ENCODE measurements at regions not wholly inside any gene's neighbourhood (a gene's known extent, or its start where the extent isn't known, plus 50 kb on each side); places are given as distances from the start of the nearest gene placed in this dataset.
"Not testable (repeated sequence)": the region's sequence is repeated elsewhere in the genome, so short reads cannot be mapped to it uniquely, and the experiment has no call there.

GRCh38 chr20:1758765-1759164 lies 101.2 kb upstream of the SIRPG start:
- H3K4me3 ChIP-seq (ENCODE audit: low read length) = no peak overlapping the region
- no peak overlapping the region for H3K9ac ChIP-seq (ENCODE audit: low read length)
- no peaks in the 10 kb centered on the region for H3K27me3 ChIP-seq (ENCODE audit: control insufficient read depth, insufficient read depth, low read length)
- no peaks in the 10 kb centered on the region for H3K9me3 ChIP-seq (ENCODE audit: control insufficient read depth, low read depth, low read length)
- no peak overlapping the region for H3K27ac ChIP-seq (ENCODE audit: low read length)
- peaks cover 4% of the 10 kb centered on the region for H3K4me1 ChIP-seq (ENCODE audit: control insufficient read depth, low read depth, low read length)
- H3K36me3 ChIP-seq (ENCODE audit: control insufficient read depth, low read depth, low read length) = no peaks in the 10 kb centered on the region

GRCh38 chr20:1757606-1758512 lies 100.3 kb upstream of the SIRPG start:
- H3K4me3 ChIP-seq (ENCODE audit: low read length) = no peak overlapping the region
- H3K36me3 ChIP-seq (ENCODE audit: control insufficient read depth, low read depth, low read length) = no peaks in the 10 kb centered on the region
- no peaks in the 10 kb centered on the region for H3K9me3 ChIP-seq (ENCODE audit: control insufficient read depth, low read depth, low read length)
- no peak overlapping the region for H3K9ac ChIP-seq (ENCODE audit: low read length)
- H3K4me1 ChIP-seq (ENCODE audit: control insufficient read depth, low read depth, low read length) = peaks cover 4% of the 10 kb centered on the region
- no peak overlapping the region for H3K27ac ChIP-seq (ENCODE audit: low read length)
- no peaks in the 10 kb centered on the region for H3K27me3 ChIP-seq (ENCODE audit: control insufficient read depth, insufficient read depth, low read length)

GRCh38 chr20:1757072-1757471 lies 99.5 kb upstream of the SIRPG start:
- peaks cover 4% of the 10 kb centered on the region for H3K4me1 ChIP-seq (ENCODE audit: control insufficient read depth, low read depth, low read length)
- H3K9ac ChIP-seq (ENCODE audit: low read length) = no peak overlapping the region
- H3K36me3 ChIP-seq (ENCODE audit: control insufficient read depth, low read depth, low read length) = no peaks in the 10 kb centered on the region
- no peak overlapping the region for H3K27ac ChIP-seq (ENCODE audit: low read length)
- H3K9me3 ChIP-seq (ENCODE audit: control insufficient read depth, low read depth, low read length) = no peaks in the 10 kb centered on the region
- H3K4me3 ChIP-seq (ENCODE audit: low read length) = no peak overlapping the region
- no peaks in the 10 kb centered on the region for H3K27me3 ChIP-seq (ENCODE audit: control insufficient read depth, insufficient read depth, low read length)

GRCh38 chr20:1754749-1755148 lies 97.2 kb upstream of the SIRPG start:
- Histone ChIP-seq H3K9ac (ENCODE audit: low read length) (no peak overlapping the region), H3K27ac (ENCODE audit: low read length) (no peak overlapping the region), H3K9me3 (ENCODE audit: control insufficient read depth, low read depth, low read length) (no peaks in the 10 kb centered on the region), H3K4me1 (ENCODE audit: control insufficient read depth, low read depth, low read length) (peaks cover 4% of the 10 kb centered on the region), H3K27me3 (ENCODE audit: control insufficient read depth, insufficient read depth, low read length) (no peaks in the 10 kb centered on the region), H3K4me3 (ENCODE audit: low read length) (no peak overlapping the region), H3K36me3 (ENCODE audit: control insufficient read depth, low read depth, low read length) (no peaks in the 10 kb centered on the region)

GRCh38 chr20:1754306-1754705 lies 96.7 kb upstream of the SIRPG start:
- Histone ChIP-seq H3K36me3 (ENCODE audit: control insufficient read depth, low read depth, low read length) (no peaks in the 10 kb centered on the region), H3K4me1 (ENCODE audit: control insufficient read depth, low read depth, low read length) (peaks cover 4% of the 10 kb centered on the region), H3K9me3 (ENCODE audit: control insufficient read depth, low read depth, low read length) (no peaks in the 10 kb centered on the region), H3K27ac (ENCODE audit: low read length) (no peak overlapping the region), H3K27me3 (ENCODE audit: control insufficient read depth, insufficient read depth, low read length) (no peaks in the 10 kb centered on the region), H3K9ac (ENCODE audit: low read length) (no peak overlapping the region), H3K4me3 (ENCODE audit: low read length) (no peak overlapping the region)

GRCh38 chr20:1752045-1752444 lies 94.5 kb upstream of the SIRPG start:
- Histone ChIP-seq H3K9ac (ENCODE audit: low read length) (no peak overlapping the region), H3K4me1 (ENCODE audit: control insufficient read depth, low read depth, low read length) (peaks cover 4% of the 10 kb centered on the region), H3K9me3 (ENCODE audit: control insufficient read depth, low read depth, low read length) (no peaks in the 10 kb centered on the region), H3K36me3 (ENCODE audit: control insufficient read depth, low read depth, low read length) (no peaks in the 10 kb centered on the region), H3K27ac (ENCODE audit: low read length) (no peak overlapping the region), H3K4me3 (ENCODE audit: low read length) (no peak overlapping the region), H3K27me3 (ENCODE audit: control insufficient read depth, insufficient read depth, low read length) (no peaks in the 10 kb centered on the region)

- no peaks in the 10 kb centered on the region for H3K9me3 ChIP-seq (ENCODE audit: control insufficient read depth, low read depth, low read length)
- H3K9ac ChIP-seq (ENCODE audit: low read length) = no peak overlapping the region
- no peaks in the 10 kb centered on the region for H3K27me3 ChIP-seq (ENCODE audit: control insufficient read depth, insufficient read depth, low read length)
- H3K4me1 ChIP-seq (ENCODE audit: control insufficient read depth, low read depth, low read length) = no peaks in the 10 kb centered on the region
- no peak overlapping the region for H3K27ac ChIP-seq (ENCODE audit: low read length)
- no peaks in the 10 kb centered on the region for H3K36me3 ChIP-seq (ENCODE audit: control insufficient read depth, low read depth, low read length)
- no peak overlapping the region for H3K4me3 ChIP-seq (ENCODE audit: low read length)
Observed at GRCh38 chr20:1748777-1749176, 91.2 kb upstream of the SIRPG start.

GRCh38 chr20:1747953-1748577 lies 90.5 kb upstream of the SIRPG start:
- no peaks in the 10 kb centered on the region for H3K36me3 ChIP-seq (ENCODE audit: control insufficient read depth, low read depth, low read length)
- H3K4me3 ChIP-seq (ENCODE audit: low read length) = no peak overlapping the region
- H3K9ac ChIP-seq (ENCODE audit: low read length) = no peak overlapping the region
- no peaks in the 10 kb centered on the region for H3K9me3 ChIP-seq (ENCODE audit: control insufficient read depth, low read depth, low read length)
- H3K27ac ChIP-seq (ENCODE audit: low read length) = no peak overlapping the region
- no peaks in the 10 kb centered on the region for H3K27me3 ChIP-seq (ENCODE audit: control insufficient read depth, insufficient read depth, low read length)
- H3K4me1 ChIP-seq (ENCODE audit: control insufficient read depth, low read depth, low read length) = no peaks in the 10 kb centered on the region

- not testable (repeated sequence) for H3K4me1 ChIP-seq (ENCODE audit: control insufficient read depth, low read depth, low read length); H3K4me3 ChIP-seq (ENCODE audit: low read length); H3K36me3 ChIP-seq (ENCODE audit: control insufficient read depth, low read depth, low read length); H3K27ac ChIP-seq (ENCODE audit: low read length); H3K9ac ChIP-seq (ENCODE audit: low read length); H3K9me3 ChIP-seq (ENCODE audit: control insufficient read depth, low read depth, low read length); H3K27me3 ChIP-seq (ENCODE audit: control insufficient read depth, insufficient read depth, low read length)
Observed at GRCh38 chr20:1742049-1742434, 84.5 kb upstream of the SIRPG start.

- Histone ChIP-seq H3K9me3 (ENCODE audit: control insufficient read depth, low read depth, low read length) (no peaks in the 10 kb centered on the region), H3K9ac (ENCODE audit: low read length) (no peak overlapping the region)
Observed at GRCh38 chr20:1741309-1742048, 83.9 kb upstream of the SIRPG start.

GRCh38 chr20:1737134-1737533 lies 79.6 kb upstream of the SIRPG start:
- Histone ChIP-seq H3K27ac (ENCODE audit: low read length) (no peak overlapping the region), H3K4me1 (ENCODE audit: control insufficient read depth, low read depth, low read length) (peaks cover 5% of the 10 kb centered on the region), H3K9me3 (ENCODE audit: control insufficient read depth, low read depth, low read length) (no peaks in the 10 kb centered on the region), H3K4me3 (ENCODE audit: low read length) (no peak overlapping the region), H3K27me3 (ENCODE audit: control insufficient read depth, insufficient read depth, low read length) (no peaks in the 10 kb centered on the region), H3K36me3 (ENCODE audit: control insufficient read depth, low read depth, low read length) (no peaks in the 10 kb centered on the region), H3K9ac (ENCODE audit: low read length) (no peak overlapping the region)

More at GRCh38 chr20:1741309-1742048, 83.9 kb upstream of the SIRPG start:
- H3K27ac ChIP-seq (ENCODE audit: low read length) = no peak overlapping the region
- H3K27me3 ChIP-seq (ENCODE audit: control insufficient read depth, insufficient read depth, low read length) = no peaks in the 10 kb centered on the region
- H3K4me1 ChIP-seq (ENCODE audit: control insufficient read depth, low read depth, low read length) = peaks cover 5% of the 10 kb centered on the region
- no peaks in the 10 kb centered on the region for H3K36me3 ChIP-seq (ENCODE audit: control insufficient read depth, low read depth, low read length)
- H3K4me3 ChIP-seq (ENCODE audit: low read length) = no peak overlapping the region

Data from iPS-18a (cell line).